GM19395 (cell line): ENCODE measurements at regions not wholly inside any gene's neighbourhood (a gene's known extent, or its start where the extent isn't known, plus 50 kb on each side); places are given as distances from the start of the nearest gene placed in this dataset.
"Not testable (repeated sequence)": the region's sequence is repeated elsewhere in the genome, so short reads cannot be mapped to it uniquely, and the experiment has no call there.

Experiments
- ATAC-seq: cut with Tn5 transposase; IDR thresholded peaks from one replicate; pipeline ENCODE4 v1.9.1; 2021; ENCODE audit warnings: mild to moderate bottlenecking, moderate library complexity; ENCODE audit not compliant: unreplicated experiment

DNA sequence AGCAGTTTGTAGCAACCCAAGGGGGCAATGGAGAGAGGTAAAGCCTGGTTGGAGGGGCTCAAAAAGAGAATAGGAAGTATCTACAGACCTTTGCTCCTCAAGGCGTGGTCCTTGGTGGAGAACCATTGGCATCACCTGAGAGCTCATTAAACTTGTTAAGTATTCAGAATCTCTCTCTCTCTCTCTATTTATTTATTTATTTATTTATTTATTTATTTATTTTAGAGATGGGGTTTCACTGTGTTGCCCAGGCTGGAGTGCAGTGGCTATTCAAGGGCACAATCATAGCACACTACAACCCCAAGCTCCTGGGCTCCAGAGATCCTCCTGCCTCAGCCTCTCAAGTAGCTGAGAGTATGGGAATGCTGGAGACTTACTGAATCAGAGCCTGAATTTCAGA, 193.1 kb upstream of the ADCY2 start:
- no peak for ATAC-seq

DNA sequence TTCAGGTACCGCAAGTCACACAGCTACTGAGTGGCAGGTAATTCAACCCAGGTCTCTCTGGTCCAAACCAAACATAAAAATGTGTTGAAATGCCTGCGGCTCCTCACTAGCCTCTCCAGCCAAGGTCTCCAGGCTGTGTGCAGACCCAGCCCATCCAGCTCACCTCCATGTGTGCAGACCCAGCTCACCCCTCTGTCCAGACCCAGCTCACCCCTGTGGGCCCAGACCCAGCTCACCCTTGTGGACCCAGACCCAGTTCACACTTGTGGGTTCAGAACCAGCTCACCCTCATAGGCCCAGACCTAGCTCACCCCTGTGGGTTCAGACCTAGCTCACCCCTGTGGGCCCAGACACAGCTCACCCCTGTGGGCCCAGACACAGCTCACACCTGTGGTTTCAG, 188.0 kb upstream of the ADCY2 start:
- ATAC-seq: no peak

DNA sequence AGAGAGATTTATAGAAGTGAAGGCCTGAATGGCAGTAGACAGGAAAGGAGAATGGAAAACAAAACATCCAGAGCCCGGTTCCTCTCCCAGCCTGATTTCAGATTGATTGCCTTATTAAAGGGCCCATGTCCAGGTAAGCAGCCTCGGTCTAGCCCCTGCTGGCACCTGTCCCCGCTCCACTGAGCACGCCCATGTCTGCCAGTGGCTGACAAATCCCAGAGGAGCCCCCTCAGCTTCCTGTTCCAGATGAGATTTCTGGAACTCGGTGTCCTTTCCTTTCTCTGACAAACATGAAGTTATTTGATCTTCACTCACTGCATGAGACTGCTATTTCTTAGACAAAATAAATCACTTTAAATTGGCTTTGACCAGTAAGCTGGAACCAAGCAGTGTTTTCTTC, 187.0 kb upstream of the ADCY2 start:
- no peak for ATAC-seq

DNA sequence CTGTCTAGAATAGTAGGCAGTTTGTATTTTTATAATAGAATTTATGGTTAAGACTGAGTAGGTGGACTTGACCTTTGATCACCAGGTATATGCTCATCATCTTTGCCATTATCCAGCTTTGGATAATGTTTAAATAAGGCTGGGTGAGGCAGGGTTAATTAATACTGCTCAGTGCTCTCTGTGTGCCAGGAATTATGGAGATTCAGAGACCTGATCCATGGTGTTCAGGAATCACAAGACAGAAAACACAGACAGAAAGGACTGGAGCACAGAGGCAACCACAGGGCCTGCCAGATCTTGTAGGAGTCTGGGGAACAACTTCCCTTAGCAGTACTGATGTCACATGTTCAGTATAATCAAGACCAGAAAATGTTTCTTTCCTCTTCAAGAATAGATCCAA, 186.3 kb upstream of the ADCY2 start:
- ATAC-seq: no peak

DNA sequence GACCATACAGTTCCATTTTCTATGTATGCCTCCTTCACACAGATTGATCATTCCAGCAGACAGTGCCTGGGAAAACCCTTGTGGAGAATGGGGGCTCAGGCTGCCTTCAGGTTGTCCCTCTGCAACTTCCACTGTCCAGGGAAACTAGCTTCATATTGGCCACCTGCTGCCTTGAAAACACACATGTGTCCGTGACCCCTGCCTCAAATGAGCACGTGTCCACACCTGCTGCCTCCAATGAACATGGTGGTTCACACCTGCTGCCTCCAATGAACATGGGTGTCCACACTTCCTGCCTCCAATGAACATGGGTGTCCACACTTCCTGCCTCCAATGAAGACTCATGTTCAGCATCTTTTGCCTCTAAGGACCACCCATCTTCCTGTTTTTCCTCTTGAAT, 185.4 kb upstream of the ADCY2 start:
- ATAC-seq: no peak

DNA sequence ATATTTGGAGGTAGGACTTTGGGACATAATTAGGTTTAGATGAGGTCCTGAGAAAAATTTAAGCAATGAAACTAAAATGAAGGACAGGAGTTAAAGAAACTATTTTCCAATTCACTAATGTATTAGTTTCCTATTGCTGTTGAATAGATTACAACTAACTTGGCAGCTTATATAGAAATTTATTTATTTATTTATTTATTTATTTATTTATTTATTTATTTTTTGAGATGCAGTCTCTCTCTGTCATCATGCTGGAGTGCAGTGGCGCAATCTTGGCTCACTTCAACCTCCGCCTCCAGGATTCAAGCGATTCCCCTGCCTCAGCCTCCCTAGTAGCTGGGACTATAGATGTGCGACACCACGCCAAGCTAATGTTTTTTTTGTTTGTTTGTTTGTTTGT, 182.4 kb upstream of the ADCY2 start:
- ATAC-seq: no peak

DNA sequence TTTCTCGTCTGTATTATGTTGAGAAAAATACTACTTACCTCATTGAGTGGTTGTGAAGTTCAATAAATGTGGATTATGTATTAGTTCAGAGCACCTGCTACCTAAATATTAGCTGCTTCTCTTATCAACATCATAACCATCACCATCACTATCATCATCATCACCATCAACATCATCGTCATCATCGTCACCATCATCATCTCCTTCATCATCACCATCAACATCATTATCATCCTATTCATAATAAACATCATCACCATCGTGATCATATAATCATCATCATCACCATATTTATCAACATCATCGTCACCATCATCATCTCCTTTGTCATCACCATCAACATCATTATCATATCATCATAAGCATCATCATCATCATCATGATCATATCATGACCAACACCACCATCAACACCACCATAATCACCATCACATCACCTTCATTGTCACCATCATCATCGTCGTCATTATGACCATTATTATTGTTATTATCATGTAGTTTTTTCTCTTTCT, 181.0 kb upstream of the ADCY2 start:
- ATAC-seq: no peak

DNA sequence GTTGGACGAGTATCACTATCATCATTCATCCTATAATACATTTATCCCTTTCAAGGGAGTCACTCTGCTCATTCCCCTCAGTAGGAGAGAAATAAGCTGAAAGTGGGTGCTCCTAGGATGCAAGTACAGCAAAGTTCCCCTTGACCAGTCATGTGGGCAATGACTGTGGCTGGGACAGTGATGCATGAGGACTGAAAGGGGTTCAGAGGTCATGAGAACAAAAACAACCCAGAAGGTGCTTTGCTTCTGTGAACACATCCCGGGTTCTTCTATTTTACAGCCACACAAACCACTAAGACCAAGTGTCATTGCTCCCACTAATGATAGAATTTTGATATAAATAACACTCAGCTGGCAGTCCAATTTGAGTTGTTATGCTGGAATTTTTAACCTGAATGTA, 177.8 kb upstream of the ADCY2 start:
- no peak for ATAC-seq

DNA sequence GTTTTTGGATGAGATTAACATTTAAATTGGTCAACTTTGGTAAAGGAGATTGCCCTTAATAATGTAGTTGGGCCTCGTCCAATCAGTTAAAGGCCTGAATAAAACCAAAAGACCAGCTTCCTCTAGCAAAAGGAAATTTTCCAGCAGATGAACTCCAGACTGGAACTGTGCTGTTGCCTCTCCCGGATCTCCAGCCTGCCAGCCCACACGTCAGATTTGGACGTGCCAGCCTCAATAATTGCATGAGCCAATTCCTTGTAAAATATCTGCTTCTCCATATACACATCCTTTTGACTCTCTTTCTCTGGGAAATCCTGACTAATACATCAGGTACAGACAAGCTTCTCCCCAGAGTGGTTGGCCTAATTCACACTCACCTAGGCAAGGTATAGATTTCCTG, 175.8 kb upstream of the ADCY2 start:
- ATAC-seq: no peak

DNA sequence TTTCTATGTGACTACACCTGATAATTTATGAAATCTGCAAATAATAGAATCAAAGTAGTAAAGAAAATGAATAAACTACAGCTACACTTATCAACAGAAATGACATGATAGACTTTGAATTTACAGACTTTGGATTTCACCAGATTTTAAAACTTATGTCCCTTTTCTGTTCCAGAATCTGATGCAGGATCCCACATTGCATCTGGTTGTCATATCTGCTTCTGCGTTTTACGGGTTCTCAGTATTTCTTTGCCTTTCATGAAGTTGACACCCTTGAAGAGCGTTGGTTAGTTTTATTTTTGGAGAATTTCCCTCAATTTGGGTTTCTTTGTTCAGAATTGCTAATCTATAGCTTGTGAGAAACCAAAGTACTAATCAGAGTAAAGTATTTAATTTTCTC, 174.9 kb upstream of the ADCY2 start:
- ATAC-seq: no peak

DNA sequence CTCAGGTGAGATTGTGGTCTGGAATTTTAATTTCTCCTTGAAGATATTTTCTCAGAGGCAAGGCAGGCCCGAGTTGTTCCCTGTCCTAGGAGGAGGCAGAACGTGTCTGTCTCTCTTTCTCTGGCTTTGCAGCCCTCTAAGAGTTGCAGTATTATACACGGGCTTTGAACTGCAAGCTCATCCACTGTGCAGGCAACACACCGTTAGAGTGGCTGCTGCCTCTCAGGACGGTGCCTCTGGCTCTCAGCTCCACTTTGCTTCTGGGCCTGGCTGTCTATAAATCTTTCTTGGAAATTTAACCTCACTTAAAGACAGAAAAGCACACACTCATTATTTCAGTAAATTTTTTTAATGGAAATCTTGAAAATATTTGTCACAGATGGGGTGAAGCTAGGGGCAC, 170.1 kb upstream of the ADCY2 start:
- no peak for ATAC-seq

DNA sequence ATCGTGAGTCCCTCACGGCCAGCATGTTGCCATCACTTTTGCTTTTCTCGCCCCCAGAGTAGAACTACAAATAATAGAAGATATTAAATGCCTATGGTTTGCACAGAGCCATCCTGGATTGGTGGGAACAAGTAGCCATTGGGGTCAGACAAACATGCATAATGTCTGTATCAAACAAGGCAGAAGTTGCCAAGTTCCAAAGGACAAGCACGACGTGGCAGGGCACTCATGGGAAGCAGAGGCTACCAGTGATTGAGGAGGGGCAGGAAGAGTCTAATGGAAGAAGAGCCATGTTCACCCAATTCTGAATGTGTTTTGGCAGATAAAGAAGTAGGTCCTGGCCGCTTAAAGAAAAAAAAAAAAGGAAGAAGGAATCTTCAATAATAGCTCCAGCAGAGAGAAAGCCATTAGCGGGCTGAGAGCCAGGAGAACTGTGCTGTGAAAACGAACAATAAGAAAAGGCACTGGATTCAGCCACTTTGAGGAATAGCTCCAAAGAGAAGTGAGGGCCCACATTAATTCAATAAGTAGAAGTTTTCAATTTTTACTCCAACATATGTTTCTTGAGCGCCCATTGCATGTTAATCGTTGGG, 153.7 kb upstream of the ADCY2 start:
- ATAC-seq: no peak

DNA sequence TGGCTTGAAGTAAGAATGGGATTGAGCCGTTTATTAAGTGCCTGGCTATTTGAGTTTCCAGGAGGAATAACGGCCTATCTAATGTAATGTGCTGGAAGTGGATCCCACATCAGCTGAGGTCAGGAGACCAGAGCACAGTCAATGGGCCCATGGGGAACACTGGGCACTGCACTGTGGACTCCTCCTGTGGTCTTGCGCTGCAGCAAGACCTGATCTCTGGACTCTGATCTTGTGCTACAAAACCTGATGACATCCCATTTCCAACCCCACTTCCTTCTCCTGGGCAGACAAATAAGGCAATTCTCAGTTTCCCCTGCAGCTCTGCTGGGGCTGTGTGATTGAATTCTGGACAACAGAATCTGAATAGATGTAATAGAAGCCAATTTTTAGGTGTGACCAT, 151.7 kb upstream of the ADCY2 start:
- ATAC-seq: no peak

DNA sequence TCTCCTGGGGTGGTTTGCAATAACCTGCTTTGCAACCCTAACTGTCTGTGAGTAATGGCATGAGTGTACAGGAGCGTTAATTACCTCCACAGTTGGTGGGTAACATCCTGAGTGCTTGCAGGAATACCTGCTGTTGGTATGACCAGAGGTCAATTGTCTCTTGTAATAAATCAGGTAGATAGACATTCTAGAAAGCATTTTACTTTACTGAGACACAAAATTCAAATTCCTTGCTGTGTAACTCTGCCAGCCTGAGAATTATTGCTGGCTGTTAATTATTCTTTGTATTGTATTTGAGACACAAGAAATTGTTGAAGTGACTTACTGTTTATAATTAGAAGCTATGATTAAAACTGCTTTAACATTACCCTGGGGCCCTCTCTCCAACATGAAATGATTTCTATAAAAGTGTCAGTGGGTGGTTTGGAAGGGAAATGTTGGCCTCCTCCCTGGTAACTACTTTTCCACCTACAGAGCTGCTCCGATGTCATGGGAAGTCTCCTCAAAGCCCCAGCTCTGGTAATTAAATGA, 150.8 kb upstream of the ADCY2 start:
- ATAC-seq: no peak

DNA sequence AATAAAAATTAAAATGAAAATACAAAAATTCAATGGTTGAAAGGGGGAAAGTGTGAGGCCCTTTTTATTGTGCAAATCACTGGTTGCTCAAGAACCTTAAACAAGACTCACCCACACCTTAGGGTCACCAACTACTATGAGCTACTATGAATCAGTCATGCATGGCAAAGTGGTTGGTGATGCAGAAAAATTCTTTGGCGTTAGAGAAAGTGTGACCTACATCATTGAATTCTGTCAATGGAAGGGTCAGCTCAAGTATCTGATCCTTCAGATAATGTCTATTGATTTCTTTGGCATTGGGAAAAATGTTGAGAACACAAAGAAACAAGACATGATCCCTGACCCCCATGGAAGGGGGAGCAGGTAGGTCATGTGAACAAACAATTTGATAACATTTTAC, 149.7 kb upstream of the ADCY2 start:
- ATAC-seq: no peak

DNA sequence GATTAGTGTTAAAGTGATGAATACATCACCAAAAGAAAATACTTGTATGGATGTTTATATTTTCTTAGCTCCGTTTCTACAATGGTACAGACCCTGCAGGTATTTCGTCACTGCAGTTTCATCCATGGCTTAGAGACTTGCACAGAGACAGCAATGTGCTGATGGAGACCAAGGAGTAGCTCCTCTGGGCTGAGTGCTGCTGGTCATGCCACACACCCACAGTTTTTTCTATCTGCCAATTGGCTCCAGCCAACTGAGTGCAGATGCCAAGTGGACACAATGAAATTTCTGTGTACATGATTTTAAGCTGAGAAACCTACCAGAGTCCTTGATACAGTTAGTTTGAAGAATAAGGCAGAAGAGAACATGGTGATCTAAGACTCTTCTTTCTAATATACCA, 145.9 kb upstream of the ADCY2 start:
- ATAC-seq: no peak

DNA sequence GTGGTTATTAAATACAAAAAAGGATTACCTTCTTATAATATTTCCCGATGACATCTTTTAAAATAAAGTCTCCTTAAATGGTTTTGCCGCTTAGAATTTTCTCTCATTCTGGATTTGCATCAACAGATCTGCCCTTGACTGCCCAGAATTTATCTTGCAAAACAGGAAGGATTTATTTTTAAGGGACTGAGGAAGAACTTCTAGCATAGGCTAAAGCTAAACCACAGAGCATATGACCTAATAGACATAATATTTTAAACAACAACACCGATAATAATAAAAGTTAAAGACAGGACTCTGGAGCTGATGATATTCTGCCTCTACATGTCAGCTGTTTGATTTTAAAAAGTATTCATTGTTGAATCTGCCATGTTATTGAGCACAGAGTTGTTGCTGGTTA, 145.3 kb upstream of the ADCY2 start:
- ATAC-seq: no peak

DNA sequence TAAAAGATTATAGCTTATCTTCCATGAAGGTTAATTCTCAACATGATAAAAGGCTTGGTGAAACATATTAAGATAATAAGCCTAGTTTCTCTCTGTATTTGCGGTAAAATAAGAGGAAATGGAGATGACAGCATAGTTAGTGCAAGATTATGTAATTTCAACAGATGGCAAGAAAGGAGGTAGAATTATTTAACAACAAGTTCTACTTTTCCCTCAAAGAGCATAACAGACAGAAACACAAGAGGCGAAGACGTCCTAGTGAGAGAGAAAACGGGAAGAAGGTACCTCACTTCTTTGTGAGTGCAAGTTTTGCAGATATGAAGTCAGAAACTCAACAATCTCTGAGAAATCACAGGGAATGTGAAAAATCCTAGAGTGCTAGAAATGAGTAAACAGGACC, 144.8 kb upstream of the ADCY2 start:
- ATAC-seq: no peak

DNA sequence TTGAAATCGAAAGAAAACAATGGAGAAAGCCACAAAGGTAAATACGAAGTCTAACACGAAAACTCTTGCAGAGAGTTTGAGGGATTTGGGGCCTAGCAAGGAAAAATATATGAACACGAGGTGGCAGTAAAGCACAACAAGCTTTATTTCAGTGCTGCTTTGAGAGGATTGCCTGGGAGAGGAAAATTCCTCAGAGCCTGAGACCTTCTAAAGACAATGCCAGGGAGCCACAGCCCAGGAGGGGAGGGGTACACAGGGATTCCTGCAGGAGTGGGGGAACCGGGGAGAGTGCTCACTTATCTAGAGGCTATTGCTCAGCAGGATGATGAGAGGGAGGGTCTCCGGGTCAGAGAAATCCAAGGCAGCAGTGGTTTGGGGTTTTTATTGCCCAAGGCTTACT, 134.9 kb upstream of the ADCY2 start:
- no peak for ATAC-seq

DNA sequence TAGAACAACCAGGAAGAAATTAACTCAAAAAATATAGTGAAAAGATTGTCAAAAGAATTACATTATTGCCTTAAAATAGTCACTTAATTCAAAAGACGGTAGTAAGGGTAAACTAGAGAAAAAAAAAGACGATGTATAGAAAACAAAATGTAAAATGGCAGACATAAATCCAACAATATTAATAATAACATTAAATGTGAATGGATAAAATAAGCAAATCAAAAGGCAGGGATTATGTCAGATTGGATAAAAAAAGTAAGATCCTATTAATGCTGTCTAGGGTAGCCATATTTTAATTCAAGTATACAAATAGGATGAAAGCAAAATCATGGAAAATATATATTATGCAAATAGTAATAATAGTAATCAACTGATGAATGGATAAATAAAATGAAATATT, 134.0 kb upstream of the ADCY2 start:
- ATAC-seq: no peak

DNA sequence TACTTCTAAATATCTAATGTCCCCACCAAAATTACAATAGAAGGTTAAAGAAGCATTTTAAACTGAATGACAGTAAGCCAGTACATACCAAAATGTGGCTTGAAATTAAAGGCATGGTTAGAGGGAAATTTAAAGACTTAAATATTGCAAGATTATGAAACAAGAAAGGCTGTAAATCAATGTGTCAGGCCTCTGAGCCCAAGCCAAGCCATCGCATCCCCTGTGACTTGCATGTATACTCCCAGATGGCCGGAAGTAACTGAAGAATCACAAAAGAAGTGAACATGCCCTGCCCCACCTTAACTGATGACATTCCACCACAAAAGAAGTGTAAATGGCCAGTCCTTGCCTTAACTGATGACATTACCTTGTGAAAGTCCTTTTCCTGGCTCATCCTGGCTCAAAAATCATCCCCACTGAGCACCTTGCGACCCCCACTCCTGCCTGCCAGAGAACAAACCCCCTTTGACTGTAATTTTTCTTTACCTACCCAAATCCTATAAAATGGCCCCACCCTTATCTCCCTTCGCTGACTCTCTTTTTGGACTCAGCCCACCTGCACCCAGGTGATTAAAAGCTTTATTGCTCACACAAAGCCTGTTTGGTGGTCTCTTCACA, 132.4 kb upstream of the ADCY2 start:
- not testable (repeated sequence) for ATAC-seq

DNA sequence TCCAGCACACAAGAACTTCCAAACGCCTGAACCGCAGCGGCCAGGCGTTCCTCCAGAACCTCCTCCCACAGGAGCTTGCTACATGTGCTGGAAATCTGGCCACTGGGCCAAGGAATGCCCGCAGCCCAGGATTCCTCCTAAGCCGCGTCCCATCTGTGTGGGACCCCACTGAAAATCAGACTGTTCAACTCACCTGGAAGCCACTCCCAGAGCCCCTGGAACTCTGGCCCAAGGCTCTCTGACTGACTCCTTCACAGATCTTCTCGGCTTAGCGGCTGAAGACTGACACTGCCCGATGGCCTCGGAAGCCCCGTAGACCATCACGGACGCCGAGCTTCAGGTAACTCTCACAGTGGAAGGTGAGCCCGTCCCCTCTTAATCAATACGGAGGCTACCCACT, 130.2 kb upstream of the ADCY2 start:
- not testable (repeated sequence) for ATAC-seq

DNA sequence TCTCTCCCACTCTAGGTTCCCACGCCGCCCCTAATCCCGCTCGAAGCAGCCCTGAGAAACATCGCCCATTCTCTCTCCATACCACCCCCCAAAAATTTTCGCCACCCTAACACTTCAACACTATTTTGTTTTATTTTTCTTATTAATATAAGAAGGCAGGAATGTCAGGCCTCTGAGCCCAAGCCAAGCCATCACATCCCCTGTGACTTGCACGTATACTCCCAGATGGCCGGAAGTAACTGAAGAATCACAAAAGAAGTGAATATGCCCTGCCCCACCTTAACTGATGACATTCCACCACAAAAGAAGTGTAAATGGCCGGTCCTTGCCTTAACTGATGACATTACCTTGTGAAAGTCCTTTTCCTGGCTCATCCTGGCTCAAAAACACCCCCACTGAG, 127.2 kb upstream of the ADCY2 start:
- not testable (repeated sequence) for ATAC-seq
